Astrocyte of the cerebellum (primary cell): ENCODE measurements at regions not wholly inside any gene's neighbourhood (a gene's known extent, or its start where the extent isn't known, plus 50 kb on each side); places are given as distances from the start of the nearest gene placed in this dataset.

Experiments used
- DNase-seq: peaks from one replicate; pipeline ENCODE4 v3.0.0-alpha.2; 2011; ENCODE audit warnings: low read depth
- H3K4me3 ChIP-seq: 2 replicates; pipeline ENCODE4 v1.5.1; 2011; ENCODE audit warnings: mild to moderate bottlenecking, low read depth, low read length, moderate library complexity
- CTCF ChIP-seq: IDR thresholded peaks from 2 replicates; pipeline ENCODE4 v1.5.1; 2012; ENCODE audit warnings: low read length, low read depth, moderate library complexity, mild to moderate bottlenecking; ENCODE audit errors: missing control alignments
- in situ Hi-C: cut with HindIII; loops from 2 replicates; pipeline ENCODE4 v1.10.0; 2017; ENCODE audit warnings: low sequenced_read_pairs

DNA sequence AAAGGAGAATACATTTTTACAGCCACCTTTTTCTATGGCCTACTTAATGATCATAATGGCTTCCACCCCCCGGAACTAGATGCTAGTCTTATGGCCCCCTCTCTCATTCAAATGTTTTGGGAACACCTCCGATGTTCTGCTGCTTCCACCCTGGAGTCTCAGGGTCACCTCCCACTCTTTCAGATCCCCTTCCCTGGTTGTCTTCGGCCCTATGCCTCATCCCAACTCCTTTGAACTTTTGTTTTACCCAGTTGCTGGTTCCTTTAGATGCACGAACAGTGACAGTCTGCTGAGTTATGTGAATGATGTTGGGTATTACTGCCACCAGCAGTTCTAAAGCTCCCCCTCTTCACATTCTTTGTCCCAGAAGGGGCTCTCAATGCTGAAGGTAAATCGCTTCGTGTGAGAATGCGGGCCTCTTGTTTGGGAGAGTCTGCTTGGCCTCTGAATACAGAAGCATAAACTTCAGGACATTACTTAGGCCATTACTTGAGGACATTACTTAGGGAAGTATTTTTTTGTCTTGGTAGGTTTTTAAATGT lies 309.1 kb downstream of the SOX4 start:
- in situ Hi-C loops = no loop called here
- TF ChIP-seq CTCF = no peak

DNA sequence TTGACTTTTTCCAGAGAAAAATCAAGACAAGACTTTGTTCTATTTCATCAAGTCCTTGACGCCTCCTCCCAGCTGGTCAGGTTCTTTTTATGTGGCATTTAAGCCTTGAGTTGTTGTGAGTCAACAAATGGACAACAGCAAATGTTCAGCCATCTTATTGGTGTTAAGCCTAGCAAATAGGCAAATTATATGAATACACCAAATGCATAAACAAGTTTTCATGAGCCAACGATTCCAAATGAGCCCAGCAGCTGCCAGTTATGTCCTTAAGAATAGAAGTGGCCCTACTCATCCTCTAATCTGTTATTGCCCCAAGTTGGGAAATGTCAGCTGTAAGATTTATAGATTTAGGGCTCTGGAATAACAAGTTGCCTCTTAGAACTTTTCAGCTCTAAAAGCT lies 312.0 kb downstream of the SOX4 start:
- no peak overlapping the region for H3K4me3 ChIP-seq
- DNase-seq = no peak
- TF ChIP-seq CTCF = no peak
- in situ Hi-C loops = no loop called here

More for the DNA sequence above, 309.1 kb downstream of the SOX4 start:
- H3K4me3 ChIP-seq = no peak overlapping the region
- DNase-seq = no peak

DNA sequence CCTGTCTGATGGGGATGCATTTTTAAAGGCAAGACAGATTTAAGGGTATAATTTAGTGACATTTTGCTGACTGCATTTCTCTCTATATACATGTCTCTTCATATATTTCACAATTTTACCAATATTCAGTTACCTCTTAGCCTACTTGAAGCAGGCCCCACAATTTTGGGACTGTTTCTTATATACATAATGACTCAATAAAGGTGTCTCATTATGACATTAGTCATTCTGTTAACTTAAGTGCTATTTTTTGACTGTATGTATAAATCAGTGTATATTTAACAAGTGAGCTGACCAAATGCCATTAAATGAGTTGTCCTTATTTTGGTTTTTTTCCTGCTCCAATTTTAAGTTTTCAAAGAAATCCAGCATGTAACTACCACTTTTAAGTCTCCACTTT lies 313.3 kb downstream of the SOX4 start:
- no peak for TF ChIP-seq CTCF
- in situ Hi-C loops = no loop called here
- no peak for DNase-seq

GRCh38 chr6:21907291-21907690 lies 313.7 kb downstream of the SOX4 start:
- in situ Hi-C loops = no loop called here
- no peak overlapping the region for H3K4me3 ChIP-seq
- no peak for DNase-seq
- no peak for TF ChIP-seq CTCF

More for the DNA sequence above, 313.3 kb downstream of the SOX4 start:
- no peak overlapping the region for H3K4me3 ChIP-seq

DNA sequence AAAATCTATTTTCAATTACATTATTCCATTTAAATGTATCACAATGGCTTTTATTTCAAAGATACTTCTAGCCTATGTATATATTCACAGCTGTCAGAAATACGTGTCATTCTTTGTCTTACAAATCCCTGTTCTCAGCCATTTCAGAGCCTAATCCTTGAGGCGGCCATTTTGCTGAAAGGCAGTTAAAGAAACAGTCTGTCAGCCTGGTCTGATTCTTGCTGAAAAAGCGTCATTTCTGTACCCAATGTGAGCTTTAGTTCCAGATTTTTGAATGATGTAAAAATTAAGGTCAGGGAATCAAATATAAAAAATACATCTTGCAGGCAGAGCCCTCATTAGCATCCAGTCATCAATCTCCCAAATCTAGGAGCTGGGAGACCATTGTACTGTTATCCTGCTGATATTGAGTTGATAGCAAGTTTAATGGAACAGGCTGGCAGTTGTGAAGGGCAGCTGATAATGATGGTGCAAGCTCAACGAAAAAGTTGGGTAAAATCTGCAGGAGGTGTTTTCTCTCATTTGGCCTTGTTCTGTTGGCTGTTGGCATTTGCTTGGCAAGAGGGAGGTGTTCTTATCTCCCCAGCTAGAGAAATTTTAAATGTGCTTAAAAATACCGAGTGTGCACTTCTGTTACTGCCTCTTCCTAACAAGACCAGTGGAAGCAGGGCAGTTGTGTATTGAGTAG lies 314.8 kb downstream of the SOX4 start:
- H3K4me3 ChIP-seq = no peak overlapping the region
- DNase-seq = no peak
- TF ChIP-seq CTCF = no peak
- in situ Hi-C loops = no loop called here

- in situ Hi-C loops = no loop called here
- DNase-seq = no peak
- TF ChIP-seq CTCF = no peak
- H3K4me3 ChIP-seq = no peak overlapping the region
These were observed 315.8 kb downstream of the SOX4 start for GRCh38 chr6:21909321-21909720.

- no peak for TF ChIP-seq CTCF
- H3K4me3 ChIP-seq = no peak overlapping the region
- in situ Hi-C loops = no loop called here
- DNase-seq = no peak
These were observed 317.7 kb downstream of the SOX4 start for GRCh38 chr6:21911208-21911607.
